Keratinocyte (primary cell): ENCODE measurements at regions not wholly inside any gene's neighbourhood (a gene's known extent, or its start where the extent isn't known, plus 50 kb on each side); places are given as distances from the start of the nearest gene placed in this dataset.

Experiments used
- DNase-seq: peaks from one replicate; pipeline ENCODE4 v3.0.0-alpha.2; 2011; ENCODE audit warnings: low read depth, missing footprints, low spot score
- FAIRE-seq: peaks from 2 replicates; lab custom pipeline; 2011; peaks lifted over from hg19 to GRCh38; lab: Jason Lieb, UNC
- H2AFZ ChIP-seq: 2 replicates; pipeline ENCODE4 v1.6.0; 2012; ENCODE audit warnings: low read length, control low read depth, inconsistent platforms; ENCODE audit not compliant: control insufficient read depth
- H3K27ac ChIP-seq: 2 replicates; pipeline ENCODE4 v1.5.1; 2011; ENCODE audit warnings: low read length; ENCODE audit not compliant: control insufficient read depth, insufficient read depth
- H3K27me3 ChIP-seq: 3 replicates; pipeline ENCODE4 v1.6.0; 2011; ENCODE audit warnings: low read length; ENCODE audit not compliant: control insufficient read depth, insufficient read depth; ENCODE audit errors: extremely low read depth
- H3K36me3 ChIP-seq, 2 experiments: 2 replicates in 1 of 2; 3 replicates in 1 of 2; pipeline ENCODE4 v1.5.1; 2011; ENCODE audit warnings: low read length in 2 of 2, mild to moderate bottlenecking in 1 of 2; ENCODE audit not compliant: control insufficient read depth in 2 of 2, insufficient read depth in 2 of 2; ENCODE audit errors: extremely low read depth in 1 of 2
- H3K4me1 ChIP-seq: 3 replicates; pipeline ENCODE4 v1.5.1; 2011; ENCODE audit warnings: low read length; ENCODE audit not compliant: control insufficient read depth, insufficient read depth; ENCODE audit errors: extremely low read depth
- H3K4me2 ChIP-seq: 3 replicates; pipeline ENCODE4 v1.6.0; 2011; ENCODE audit warnings: low read depth, low read length; ENCODE audit not compliant: control insufficient read depth, insufficient read depth; ENCODE audit errors: extremely low read depth
- H3K4me3 ChIP-seq, 3 experiments: fragments of 200-600 bp in 1 of 3; sonication (generic) in 1 of 3; 2 replicates in 2 of 3; 3 replicates in 1 of 3; pipeline ENCODE4 v1.5.1; 2011 to 2016; ENCODE audit warnings: low read length in 3 of 3, mild to moderate bottlenecking in 3 of 3, control low read depth in 2 of 3, inconsistent platforms in 1 of 3, low read depth in 1 of 3, mixed read lengths in 1 of 3, mixed run types in 1 of 3, moderate library complexity in 1 of 3; ENCODE audit not compliant: control insufficient read depth in 2 of 3, insufficient read depth in 2 of 3; ENCODE audit errors: extremely low read depth in 1 of 3
- H3K79me2 ChIP-seq: 2 replicates; pipeline ENCODE4 v1.6.0; 2012; ENCODE audit warnings: low read length; ENCODE audit not compliant: control insufficient read depth, insufficient read depth
- H3K9ac ChIP-seq: 3 replicates; pipeline ENCODE4 v1.6.0; 2011; ENCODE audit warnings: low read length; ENCODE audit not compliant: control insufficient read depth, insufficient read depth; ENCODE audit errors: extremely low read depth
- H3K9me1 ChIP-seq: 3 replicates; pipeline ENCODE4 v1.6.0; 2011; ENCODE audit warnings: low read length; ENCODE audit not compliant: control insufficient read depth, insufficient read depth; ENCODE audit errors: extremely low read depth
- H3K9me3 ChIP-seq: 2 replicates; pipeline ENCODE4 v1.5.1; 2012; ENCODE audit warnings: low read depth, low read length; ENCODE audit not compliant: control insufficient read depth
- H4K20me1 ChIP-seq: 3 replicates; pipeline ENCODE4 v1.6.0; 2011; ENCODE audit warnings: low read length; ENCODE audit not compliant: control insufficient read depth, insufficient read depth; ENCODE audit errors: extremely low read depth
- CTCF ChIP-seq, 3 experiments: IDR thresholded peaks in 1 of 3; conservative IDR thresholded peaks in 1 of 3; optimal IDR thresholded peaks in 1 of 3; 2 replicates in 2 of 3; 3 replicates in 1 of 3; pipeline versions ENCODE3 to v1.5.1; 2011; ENCODE audit warnings: low read length in 3 of 3, mild to moderate bottlenecking in 3 of 3, moderate library complexity in 2 of 3, control low read depth in 1 of 3, inconsistent platforms in 1 of 3; ENCODE audit not compliant: insufficient read depth in 2 of 3; ENCODE audit errors: extremely low read depth in 1 of 3
- EZH2 ChIP-seq: IDR thresholded peaks from one replicate; pipeline ENCODE4 v1.6.1; 2012; ENCODE audit warnings: inconsistent platforms, mild to moderate bottlenecking, low read length, moderate library complexity
- dilution Hi-C: fragments of 300-500 bp; cut with MboI; formaldehyde crosslinking; loops from one replicate; pipeline ENCODE4 v1.7.0; 2020; ENCODE audit warnings: low sequenced_read_pairs; ENCODE audit not compliant: extremely low pct_ligation_motif_present

DNA sequence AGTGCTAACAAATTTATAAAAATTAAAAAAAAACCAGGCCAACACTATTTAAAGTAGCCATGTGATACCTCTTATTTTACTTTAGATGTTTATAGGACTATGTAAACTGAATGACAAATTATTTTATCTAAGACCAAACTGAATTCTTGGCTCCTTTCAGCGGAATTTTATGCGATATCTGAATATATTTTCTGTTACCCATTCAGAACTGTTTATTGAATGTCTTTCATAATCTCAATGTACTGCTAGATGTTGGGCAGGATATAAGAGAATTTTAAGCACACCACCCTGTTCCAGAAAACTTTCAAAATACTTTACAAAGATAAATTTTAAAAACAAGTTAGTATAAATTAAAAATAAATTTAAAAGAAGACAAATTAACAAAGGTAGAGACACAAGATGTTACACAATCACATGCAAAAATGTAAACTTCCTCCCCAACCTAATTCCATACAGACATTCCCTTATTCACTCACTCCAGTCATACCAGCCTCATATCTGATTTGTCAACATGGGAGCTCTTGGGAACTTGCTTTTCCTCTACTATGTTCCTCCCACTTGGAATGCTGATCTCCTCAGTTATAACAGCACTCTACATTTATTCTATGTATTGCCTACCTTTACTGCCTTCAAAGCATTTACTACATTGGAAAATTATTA is 154.6 kb upstream of the MBNL1 start:
- no peaks in the 10 kb centered on the region for H3K79me2 ChIP-seq
- no peak overlapping the region for H3K4me3 ChIP-seq
- no peak overlapping the region for H3K9ac ChIP-seq
- DNase-seq: no peak
- H3K36me3 ChIP-seq: no peaks in the 10 kb centered on the region
- no peak for FAIRE-seq
- no peaks in the 10 kb centered on the region for H4K20me1 ChIP-seq
- no peaks in the 10 kb centered on the region for H3K27me3 ChIP-seq
- H3K4me2 ChIP-seq: no peak overlapping the region
- no peak overlapping the region for H3K27ac ChIP-seq
- peaks cover 4% of the 10 kb centered on the region for H3K4me1 ChIP-seq
- H3K9me1 ChIP-seq: no peaks in the 10 kb centered on the region
- TF ChIP-seq EZH2: no peak
- TF ChIP-seq CTCF (optimal IDR thresholded peaks at IDR 0.05 in 1 of 3, IDR thresholded peaks at IDR 0.05 in 1 of 3, conservative IDR thresholded peaks at IDR 0.05 in 1 of 3; ENCODE audit: extremely low read depth in 1 of 3, insufficient read depth in 2 of 3, low read length in 3 of 3): no peak
- H2AFZ ChIP-seq: no peak overlapping the region
- dilution Hi-C loops: no loop called here
- no peaks in the 10 kb centered on the region for H3K9me3 ChIP-seq

DNA sequence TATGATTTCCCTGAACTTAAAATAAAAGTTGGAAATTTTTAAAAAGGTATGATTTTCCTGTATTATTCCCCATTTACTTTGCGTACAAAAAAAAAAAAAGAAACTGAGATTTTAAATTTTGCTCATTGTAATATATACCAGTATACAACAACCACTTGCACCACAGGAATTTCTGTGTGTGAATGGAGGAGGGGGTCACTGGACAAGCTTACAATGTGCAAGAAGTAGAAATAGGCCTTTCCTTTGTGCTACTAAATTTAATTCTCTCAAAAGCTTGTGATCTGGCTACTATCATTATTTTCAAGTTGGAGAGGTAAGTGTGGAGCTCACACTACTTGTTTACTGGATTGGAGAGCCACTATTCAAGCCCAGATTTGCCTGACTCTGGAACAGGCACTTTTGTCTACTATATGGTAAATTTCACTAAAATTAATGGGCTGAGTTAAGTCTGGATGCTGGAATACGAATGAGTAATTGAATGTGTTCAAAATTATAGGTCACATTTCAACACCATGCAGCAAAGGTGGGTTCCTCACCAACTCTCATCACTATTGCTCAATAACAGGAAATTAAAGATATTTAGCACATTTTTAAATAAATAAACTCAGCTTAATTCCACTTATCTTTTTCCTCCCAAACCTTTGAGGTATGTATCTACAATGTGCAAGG is 148.0 kb upstream of the MBNL1 start:
- dilution Hi-C loops: no loop called here
- Histone ChIP-seq H3K4me1 (peaks cover 45% of the 10 kb centered on the region), H3K4me3 (peak overlapping the region in 1 of 3 experiments; percentile 54), H4K20me1 (no peaks in the 10 kb centered on the region), H3K79me2 (no peaks in the 10 kb centered on the region), H3K27me3 (no peaks in the 10 kb centered on the region), H3K27ac (peak overlapping the region; percentile 92), H3K9me3 (no peaks in the 10 kb centered on the region), H2AFZ (peak overlapping the region; percentile 49), H3K9ac (peak overlapping the region; percentile 18), H3K9me1 (no peaks in the 10 kb centered on the region), H3K36me3 (no peaks in the 10 kb centered on the region), H3K4me2 (peak overlapping the region; percentile 72)
- no peak for DNase-seq
- TF ChIP-seq EZH2 (no peak), CTCF (optimal IDR thresholded peaks at IDR 0.05 in 1 of 3, IDR thresholded peaks at IDR 0.05 in 1 of 3, conservative IDR thresholded peaks at IDR 0.05 in 1 of 3; ENCODE audit: extremely low read depth in 1 of 3, insufficient read depth in 2 of 3, low read length in 3 of 3) (no peak)
- FAIRE-seq: peak; percentile 64
